Ascending aorta (tissue), 2 donors: ENCODE measurements at regions not wholly inside any gene's neighbourhood (a gene's known extent, or its start where the extent isn't known, plus 50 kb on each side); places are given as distances from the start of the nearest gene placed in this dataset.
"Not testable (repeated sequence)": the region's sequence is repeated elsewhere in the genome, so short reads cannot be mapped to it uniquely, and the experiment has no call there.

Experiments used
- DNase-seq, 2 donors: peaks; one replicate each; pipeline ENCODE4 v3.0.0-alpha.2; 2019; ENCODE audit warnings: low spot score in 2 of 2
- H3K27ac ChIP-seq, 2 donors: fragments of 200-600 bp; sonication (generic); one replicate each; pipeline ENCODE4 v1.5.1; 2016 to 2017; ENCODE audit warnings: mild to moderate bottlenecking in 1 of 2
- H3K27me3 ChIP-seq: fragments of 200-600 bp; sonication (generic); one replicate; pipeline ENCODE4 v1.5.1; 2017
- H3K36me3 ChIP-seq, 2 donors: fragments of 200-600 bp; sonication (generic); one replicate each; pipeline ENCODE4 v1.5.1; 2016
- H3K4me1 ChIP-seq, 2 donors: fragments of 200-600 bp; sonication (generic); one replicate each; pipeline ENCODE4 v1.5.1; 2016 to 2017; ENCODE audit warnings: mild to moderate bottlenecking in 1 of 2
- H3K4me3 ChIP-seq, 2 donors: fragments of 200-600 bp; sonication (generic); one replicate each; pipeline ENCODE4 v1.5.1; 2016 to 2017; ENCODE audit warnings: mild to moderate bottlenecking in 1 of 2
- H3K9me3 ChIP-seq, 2 donors: fragments of 200-600 bp; sonication (generic); one replicate each; pipeline ENCODE4 v1.5.1; 2016
- CTCF ChIP-seq, 3 experiments: fragments of 200-600 bp in 2 of 3; fragments of 450-650 bp in 1 of 3; sonication (generic) in 2 of 3; IDR thresholded peaks; one replicate each; pipeline ENCODE4 v1.5.1; 2016 to 2019; ENCODE audit warnings: antibody characterized with exemption in 3 of 3, mild to moderate bottlenecking in 1 of 3, moderate library complexity in 1 of 3
- intact Hi-C: fragments of 100-400 bp; cut with DNase I; formaldehyde crosslinking; loops from one replicate; pipeline ENCODE4 v1.15.1; 2023

GRCh38 chr11:42992594-42992993 lies 319.2 kb upstream of the API5 start:
- H3K9me3 ChIP-seq, result no peaks in the 10 kb centered on the region
- intact Hi-C loops, result no loop called here
- no peak overlapping the region for H3K27ac ChIP-seq
- no peaks in the 10 kb centered on the region for H3K36me3 ChIP-seq
- no peak for TF ChIP-seq CTCF (IDR thresholded peaks at IDR 0.05)
- H3K4me3 ChIP-seq, result no peak overlapping the region
- no peaks in the 10 kb centered on the region for H3K27me3 ChIP-seq
- no peaks in the 10 kb centered on the region for H3K4me1 ChIP-seq
- no peak for DNase-seq

GRCh38 chr11:42996421-42997307 lies 315.1 kb upstream of the API5 start:
- DNase-seq, result no peak
- Histone ChIP-seq H3K36me3 (no peaks in the 10 kb centered on the region), H3K4me1 (no peaks in the 10 kb centered on the region), H3K27ac (no peak overlapping the region), H3K9me3 (no peaks in the 10 kb centered on the region), H3K4me3 (no peak overlapping the region), H3K27me3 (no peaks in the 10 kb centered on the region)
- TF ChIP-seq CTCF (IDR thresholded peaks at IDR 0.05), result no peak
- intact Hi-C loops, result no loop called here

GRCh38 chr11:43004879-43005278 lies 306.9 kb upstream of the API5 start:
- H3K4me3 ChIP-seq, H3K27ac ChIP-seq, H3K27me3 ChIP-seq, H3K4me1 ChIP-seq, H3K36me3 ChIP-seq, H3K9me3 ChIP-seq, intact Hi-C loops, DNase-seq: not testable (repeated sequence)

- H3K4me1 ChIP-seq, result no peaks in the 10 kb centered on the region
- no peaks in the 10 kb centered on the region for H3K9me3 ChIP-seq
- no peaks in the 10 kb centered on the region for H3K27me3 ChIP-seq
- TF ChIP-seq CTCF (IDR thresholded peaks at IDR 0.05), result no peak
- intact Hi-C loops, result no loop called here
- H3K4me3 ChIP-seq, result no peak overlapping the region
- no peak for DNase-seq
- H3K27ac ChIP-seq, result no peak overlapping the region
- H3K36me3 ChIP-seq, result no peaks in the 10 kb centered on the region
Observed at GRCh38 chr11:43010042-43010441, 301.8 kb upstream of the API5 start.

- Histone ChIP-seq H3K9me3 (no peaks in the 10 kb centered on the region), H3K27ac (no peak overlapping the region), H3K4me1 (no peaks in the 10 kb centered on the region), H3K4me3 (no peak overlapping the region), H3K36me3 (no peaks in the 10 kb centered on the region), H3K27me3 (no peaks in the 10 kb centered on the region)
- no peak for TF ChIP-seq CTCF (IDR thresholded peaks at IDR 0.05)
- DNase-seq, result no peak
- intact Hi-C loops, result no loop called here
Observed at GRCh38 chr11:43012606-43013005, 299.2 kb upstream of the API5 start.

GRCh38 chr11:43021466-43021865 lies 290.3 kb upstream of the API5 start:
- no peak for DNase-seq
- intact Hi-C loops, result no loop called here
- H3K4me1 ChIP-seq, result no peaks in the 10 kb centered on the region
- H3K4me3 ChIP-seq, result no peak overlapping the region
- no peak for TF ChIP-seq CTCF (IDR thresholded peaks at IDR 0.05)
- no peaks in the 10 kb centered on the region for H3K36me3 ChIP-seq
- no peak overlapping the region for H3K27ac ChIP-seq
- no peaks in the 10 kb centered on the region for H3K9me3 ChIP-seq
- H3K27me3 ChIP-seq, result no peaks in the 10 kb centered on the region
